Mesenteric fat pad (tissue), 1 donor: ENCODE measurements at regions not wholly inside any gene's neighbourhood (a gene's known extent, or its start where the extent isn't known, plus 50 kb on each side); places are given as distances from the start of the nearest gene placed in this dataset.
"Not testable (repeated sequence)": the region's sequence is repeated elsewhere in the genome, so short reads cannot be mapped to it uniquely, and the experiment has no call there.

Experiments
- DNase-seq: peaks from one replicate; pipeline ENCODE4 v3.0.0-alpha.2; 2020; ENCODE audit warnings: low spot score
- donor health status: DM: yes; HTN: yes; CAD: no.

GRCh38 chr13:90485436-90485835, 862.1 kb upstream of the MIR17HG start:
- no peak for DNase-seq

GRCh38 chr13:90492872-90493271, 854.6 kb upstream of the MIR17HG start:
- no peak for DNase-seq

GRCh38 chr13:90493667-90494066, 853.8 kb upstream of the MIR17HG start:
- no peak for DNase-seq

GRCh38 chr13:90494849-90495248, 852.6 kb upstream of the MIR17HG start:
- DNase-seq, result not testable (repeated sequence)

GRCh38 chr13:90498096-90498495, 849.4 kb upstream of the MIR17HG start:
- DNase-seq, result no peak

- no peak for DNase-seq
These were observed 848.7 kb upstream of the MIR17HG start for GRCh38 chr13:90498816-90499215.

- DNase-seq, result no peak
These were observed 846.9 kb upstream of the MIR17HG start for GRCh38 chr13:90500569-90500968.

GRCh38 chr13:90502153-90502552, 845.3 kb upstream of the MIR17HG start:
- DNase-seq, result no peak

GRCh38 chr13:90502762-90503161, 844.7 kb upstream of the MIR17HG start:
- DNase-seq, result no peak

GRCh38 chr13:90510319-90510718, 837.2 kb upstream of the MIR17HG start:
- DNase-seq, result no peak

GRCh38 chr13:90511903-90512302, 835.6 kb upstream of the MIR17HG start:
- no peak for DNase-seq

GRCh38 chr13:90514712-90515111, 832.8 kb upstream of the MIR17HG start:
- DNase-seq, result not testable (repeated sequence)

GRCh38 chr13:90518417-90518816, 829.1 kb upstream of the MIR17HG start:
- no peak for DNase-seq

GRCh38 chr13:90519157-90519556, 828.3 kb upstream of the MIR17HG start:
- no peak for DNase-seq

- DNase-seq, result no peak
These were observed 820.8 kb upstream of the MIR17HG start for GRCh38 chr13:90526711-90527110.

GRCh38 chr13:90531744-90532143, 815.7 kb upstream of the MIR17HG start:
- DNase-seq, result no peak

- DNase-seq, result no peak
These were observed 814.5 kb upstream of the MIR17HG start for GRCh38 chr13:90532861-90533492.

GRCh38 chr13:90533866-90534265, 813.6 kb upstream of the MIR17HG start:
- DNase-seq, result no peak

GRCh38 chr13:90534617-90535370, 812.7 kb upstream of the MIR17HG start:
- DNase-seq, result no peak

GRCh38 chr13:90535421-90535820, 812.1 kb upstream of the MIR17HG start:
- DNase-seq, result no peak

- no peak for DNase-seq
These were observed 809.4 kb upstream of the MIR17HG start for GRCh38 chr13:90538063-90538462.

- DNase-seq, result no peak
These were observed 806.1 kb upstream of the MIR17HG start for GRCh38 chr13:90541346-90541745.

- DNase-seq, result no peak
These were observed 804.5 kb upstream of the MIR17HG start for GRCh38 chr13:90542959-90543505.
